GM21367 (cell line): ENCODE measurements at regions not wholly inside any gene's neighbourhood (a gene's known extent, or its start where the extent isn't known, plus 50 kb on each side); places are given as distances from the start of the nearest gene placed in this dataset.

Experiments used
- ATAC-seq: cut with Tn5 transposase; IDR thresholded peaks from one replicate; pipeline ENCODE4 v1.9.1; 2021; ENCODE audit not compliant: unreplicated experiment

GRCh38 chr3:147838652-147839051 is 429.5 kb downstream of the ZIC1 start:
- no peak for ATAC-seq

- no peak for ATAC-seq
Observed at GRCh38 chr3:147843331-147843730, 434.2 kb downstream of the ZIC1 start.

GRCh38 chr3:147846293-147846692 is 437.1 kb downstream of the ZIC1 start:
- no peak for ATAC-seq

- no peak for ATAC-seq
Observed at GRCh38 chr3:147846854-147847478, 437.8 kb downstream of the ZIC1 start.

- ATAC-seq: no peak
Observed at GRCh38 chr3:147851062-147851461, 441.9 kb downstream of the ZIC1 start.

- ATAC-seq: no peak
Observed at GRCh38 chr3:147854542-147854941, 445.4 kb downstream of the ZIC1 start.

DNA sequence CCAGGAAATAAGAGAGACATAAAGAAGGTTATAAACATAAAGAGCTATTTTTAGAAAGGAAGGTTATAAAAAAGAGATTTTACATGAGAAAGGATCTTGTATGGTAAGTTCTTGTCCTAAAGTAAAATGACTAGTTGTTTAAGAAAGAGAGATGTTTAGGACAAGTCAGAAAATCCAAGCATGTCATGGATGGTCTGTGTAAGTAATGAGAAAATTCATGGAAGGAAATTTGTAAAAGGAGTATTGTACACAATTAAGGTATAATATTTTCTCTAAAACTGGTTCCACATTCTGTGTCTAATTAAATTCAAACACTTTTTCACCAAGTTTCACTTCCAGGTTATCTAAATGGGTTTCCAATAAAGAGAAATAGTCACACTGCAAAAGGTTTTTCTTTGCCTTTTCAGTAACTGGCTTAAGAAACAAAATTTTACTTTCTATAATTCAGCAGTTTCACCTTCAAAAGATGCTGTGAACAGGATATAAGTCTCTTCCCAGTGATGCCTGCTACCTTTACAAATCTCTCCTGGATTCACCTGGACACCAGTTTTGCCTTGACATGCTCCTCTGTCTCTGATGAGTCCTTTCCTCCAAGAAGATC is 455.7 kb downstream of the ZIC1 start:
- no peak for ATAC-seq

DNA sequence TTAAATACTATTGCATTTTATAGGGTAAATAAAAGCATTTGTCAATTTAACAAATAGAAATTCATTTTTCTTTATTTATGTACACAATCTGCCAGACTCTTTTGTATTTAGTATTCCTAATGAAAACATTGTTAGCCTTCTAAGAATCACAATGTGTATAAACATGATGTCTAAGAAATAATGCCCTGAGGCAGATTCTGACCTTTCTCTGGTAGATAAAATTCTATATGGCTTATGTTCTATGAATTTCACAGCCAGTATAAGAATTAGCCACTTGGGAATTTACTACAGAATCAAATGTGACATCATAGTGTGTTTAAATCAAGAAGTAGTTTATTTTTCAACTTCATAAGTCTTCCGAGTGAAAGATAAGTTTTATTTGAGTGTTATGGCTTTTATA is 457.4 kb downstream of the ZIC1 start:
- no peak for ATAC-seq

DNA sequence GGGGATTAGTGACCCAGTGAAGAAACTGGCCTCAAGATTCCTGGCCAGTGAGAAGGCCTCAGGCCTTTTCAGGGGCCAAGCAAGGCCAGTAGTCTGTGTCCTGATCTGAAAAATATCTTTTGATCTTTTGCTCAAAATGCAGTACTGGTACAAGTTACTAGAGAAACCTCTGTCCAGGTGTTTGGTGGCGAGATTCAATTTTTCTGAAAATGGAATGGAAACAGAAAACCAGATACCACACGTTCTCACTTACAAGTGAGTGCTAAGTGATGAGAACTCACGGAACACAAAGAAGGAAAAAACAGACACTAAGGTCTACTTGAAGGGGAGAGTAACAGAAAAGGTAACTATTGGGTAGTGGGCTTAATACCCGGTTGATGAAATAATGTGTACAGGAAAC is 463.4 kb downstream of the ZIC1 start:
- ATAC-seq: no peak

DNA sequence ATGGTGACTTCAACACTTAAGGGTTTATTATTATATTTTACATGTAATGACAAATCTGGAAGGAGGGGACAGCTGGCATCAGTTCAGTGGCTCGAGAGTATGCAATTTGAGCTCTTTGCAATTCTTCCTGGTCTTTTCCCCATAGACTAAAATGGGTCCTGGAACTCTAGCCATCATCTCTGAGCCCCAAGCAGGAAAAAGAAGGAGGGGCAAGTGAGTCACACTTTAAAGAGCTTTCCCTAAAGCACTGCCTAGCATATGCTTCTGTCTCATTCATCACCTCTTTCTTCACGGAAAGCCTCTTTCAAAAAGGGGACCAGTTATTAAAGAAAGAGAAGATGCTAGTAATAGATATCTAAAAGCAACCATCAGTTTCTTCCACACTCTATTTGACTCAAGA is 466.3 kb downstream of the ZIC1 start:
- no peak for ATAC-seq

DNA sequence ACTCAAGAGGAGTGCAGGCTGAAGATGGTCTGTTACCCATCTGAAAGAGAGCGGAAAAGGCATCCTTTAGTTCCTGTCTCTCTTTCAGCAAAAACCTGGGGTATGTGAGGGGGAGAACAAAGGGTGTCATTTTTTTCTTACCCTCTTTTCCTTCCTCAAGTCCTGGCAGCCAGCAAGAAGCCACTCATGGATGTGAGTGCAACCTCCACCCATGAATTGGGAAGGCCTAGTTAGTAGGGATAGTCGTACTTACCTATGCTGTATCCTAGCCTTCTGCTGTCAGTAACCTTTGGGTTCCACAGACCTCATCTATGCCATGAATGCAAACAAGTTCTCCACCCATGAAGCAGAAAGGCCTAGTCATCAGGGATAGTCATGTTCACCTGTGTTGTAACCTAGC is 472.8 kb downstream of the ZIC1 start:
- ATAC-seq: no peak

- ATAC-seq: no peak
Observed at GRCh38 chr3:147886879-147887278, 477.7 kb downstream of the ZIC1 start.

GRCh38 chr3:147887797-147888196 is 478.6 kb downstream of the ZIC1 start:
- ATAC-seq: no peak

DNA sequence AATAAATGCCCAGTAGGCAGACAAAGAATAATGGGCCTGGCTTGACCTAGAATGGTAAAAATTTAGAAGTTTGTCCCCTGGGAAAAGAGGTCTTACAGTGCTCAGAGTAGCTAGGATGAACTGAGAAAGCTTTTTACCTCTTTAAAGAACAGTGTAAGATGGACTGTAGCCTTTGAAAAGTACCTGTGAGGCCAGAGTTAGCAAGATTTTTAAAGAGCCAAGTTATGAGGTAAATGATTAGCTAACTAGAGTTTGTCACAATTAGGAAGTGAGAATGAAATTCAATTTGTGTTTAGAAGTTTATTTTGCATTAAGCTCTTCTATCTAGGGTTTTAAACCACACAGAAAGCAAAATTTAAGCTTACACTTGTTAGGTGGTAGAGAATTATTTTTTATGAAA is 480.9 kb downstream of the ZIC1 start:
- ATAC-seq: peak; percentile 75

DNA sequence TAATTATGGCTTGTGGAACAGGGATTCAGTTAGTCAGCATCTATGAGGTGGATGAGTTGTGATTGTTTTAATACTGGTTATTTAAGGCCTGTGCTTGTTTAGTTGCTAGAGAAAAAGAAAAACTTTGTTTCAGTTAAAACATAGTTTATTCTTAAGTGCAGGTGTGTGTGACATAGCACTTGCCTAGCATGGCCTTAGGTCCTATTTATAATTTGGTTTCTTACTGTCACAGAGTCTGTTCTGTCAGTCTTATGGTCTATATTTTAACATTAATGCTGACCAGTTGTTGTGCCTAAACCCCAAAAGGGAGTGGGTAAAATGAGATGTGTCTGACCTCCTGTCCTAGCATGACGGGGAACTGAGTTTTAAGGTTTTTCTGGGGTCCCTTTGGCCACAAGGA is 486.3 kb downstream of the ZIC1 start:
- no peak for ATAC-seq

DNA sequence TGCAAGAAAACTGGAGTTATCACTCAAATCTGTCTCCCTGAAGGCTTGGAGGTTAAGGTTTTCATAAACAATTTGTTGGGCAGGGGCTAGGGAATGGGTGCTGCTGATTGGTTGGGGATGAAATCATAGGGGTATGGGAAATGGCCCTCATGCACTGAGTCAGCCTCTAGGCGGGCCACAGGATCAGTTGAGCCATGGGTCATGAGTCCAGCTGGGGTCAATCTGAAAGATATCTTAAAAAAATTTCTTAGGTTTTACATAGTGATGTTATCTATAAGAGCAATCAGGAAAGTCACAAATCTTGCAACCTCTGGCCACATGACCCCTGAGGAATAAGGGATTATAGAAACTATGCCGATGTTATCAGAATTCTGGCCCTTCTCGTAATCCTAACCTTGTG is 491.7 kb downstream of the ZIC1 start:
- ATAC-seq: no peak

DNA sequence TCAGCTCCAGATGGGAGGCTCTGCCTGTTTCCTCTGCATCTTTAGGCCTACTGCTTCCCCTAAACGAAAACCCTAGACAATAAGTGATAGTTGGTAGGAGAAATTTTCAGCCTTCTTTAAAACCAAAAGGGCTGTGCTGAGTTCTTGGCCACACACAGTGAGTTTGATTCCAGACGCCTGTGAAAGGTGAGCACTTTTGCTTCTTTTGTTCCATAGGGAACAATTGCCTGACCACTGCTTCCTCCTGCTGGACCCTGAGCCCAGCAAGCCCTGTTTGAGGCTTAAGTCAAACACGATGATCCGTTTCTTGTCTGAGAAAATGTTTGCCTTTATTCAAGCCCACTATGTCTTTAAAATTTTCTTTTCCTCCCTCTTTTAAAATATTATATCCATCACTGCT is 493.9 kb downstream of the ZIC1 start:
- ATAC-seq: no peak

DNA sequence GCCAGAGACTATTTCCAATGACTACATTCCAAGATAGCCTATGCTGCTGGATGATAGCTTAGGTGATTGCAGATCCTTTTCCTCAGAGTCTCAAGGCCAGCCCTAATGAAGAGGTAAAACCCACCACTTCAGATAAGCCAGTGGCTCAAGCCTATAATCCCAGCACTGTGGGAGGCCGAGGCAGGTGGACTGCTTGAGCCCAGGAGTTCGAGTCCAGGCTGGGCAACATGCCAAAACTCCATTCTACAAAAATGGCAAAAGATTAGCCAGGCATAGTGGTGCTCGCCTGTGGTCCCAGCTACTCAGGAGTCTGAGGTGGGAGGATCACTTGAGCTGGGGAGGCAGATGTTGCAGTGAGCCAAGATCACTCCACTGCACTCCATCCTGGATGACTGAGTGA is 495.3 kb downstream of the ZIC1 start:
- ATAC-seq: no peak

- ATAC-seq: no peak
Observed at GRCh38 chr3:147906285-147906684, 497.1 kb downstream of the ZIC1 start.

DNA sequence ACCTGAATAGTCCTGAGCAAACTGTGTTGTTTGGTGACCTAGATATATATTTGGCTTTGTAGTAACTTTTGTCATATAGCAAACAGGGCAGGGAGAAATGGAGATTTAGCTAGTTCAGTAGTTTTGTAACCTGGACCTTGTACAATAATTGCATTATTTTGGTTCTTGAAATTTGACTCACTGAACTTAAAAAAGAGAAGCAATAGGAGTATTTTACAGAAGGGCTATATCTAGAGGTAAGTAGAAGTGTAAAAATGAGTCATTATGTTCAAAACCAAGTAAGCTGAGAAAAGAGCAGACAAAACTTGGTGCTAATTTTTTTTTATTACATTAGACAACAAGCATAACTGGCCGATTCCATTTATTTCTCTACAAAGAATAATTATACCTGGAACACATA is 505.4 kb downstream of the ZIC1 start:
- ATAC-seq: no peak

- no peak for ATAC-seq
Observed at GRCh38 chr3:147915057-147915456, 505.9 kb downstream of the ZIC1 start.

GRCh38 chr3:147919496-147919895 is 510.3 kb downstream of the ZIC1 start:
- no peak for ATAC-seq

DNA sequence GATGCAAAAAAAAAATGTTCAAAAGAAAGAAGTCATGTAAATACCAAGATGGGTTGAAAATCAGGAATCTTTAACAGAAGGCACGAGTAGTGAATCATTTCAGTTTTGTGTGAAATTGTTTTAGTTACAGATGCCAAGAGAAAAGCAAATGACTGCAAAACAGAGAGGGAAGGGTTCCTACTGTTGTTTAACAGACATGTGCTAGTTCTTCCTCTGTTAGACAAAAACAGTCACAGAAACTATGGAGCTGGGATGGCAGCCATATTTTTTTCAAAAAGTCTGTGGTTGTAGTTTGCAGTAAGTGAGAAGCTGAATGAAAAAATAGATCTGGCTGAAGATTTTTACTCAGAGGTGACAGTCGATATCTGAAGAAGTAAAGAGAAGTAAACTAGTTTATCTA is 511.9 kb downstream of the ZIC1 start:
- ATAC-seq: no peak
